ENCODE measurements at regions not wholly inside any gene's neighbourhood (a gene's known extent, or its start where the extent isn't known, plus 50 kb on each side); places are given as distances from the start of the nearest gene placed in this dataset.
A peak's percentile ranks its signal among the peaks of the same experiment; 100 is the strongest.

DNA sequence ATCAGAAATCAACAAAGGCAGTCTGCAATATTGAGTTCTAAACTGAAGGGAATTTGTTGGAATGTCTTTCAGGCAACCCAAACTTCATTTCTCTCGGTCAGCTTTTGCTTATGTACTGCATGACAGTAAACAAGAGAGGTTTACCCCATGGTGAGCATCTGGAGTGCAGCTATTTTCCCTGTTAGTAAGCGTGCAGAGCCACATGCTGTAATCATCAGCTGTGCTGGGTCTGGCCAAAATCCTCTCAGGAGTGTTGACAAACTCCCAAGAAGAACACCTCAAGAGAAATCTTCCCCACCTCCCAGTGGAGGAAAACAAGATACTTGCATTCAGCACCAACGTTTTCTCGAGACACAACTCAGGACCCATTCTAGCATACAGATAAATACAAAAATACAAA, 83.6 kb upstream of the ADAMTSL1 start:
- DNase-seq (ENCODE audit: low read depth): peak; percentile 22

GRCh38 chr9:18393340-18394130, 80.4 kb upstream of the ADAMTSL1 start:
- DNase-seq (ENCODE audit: low read depth): peak; percentile 96

DNA sequence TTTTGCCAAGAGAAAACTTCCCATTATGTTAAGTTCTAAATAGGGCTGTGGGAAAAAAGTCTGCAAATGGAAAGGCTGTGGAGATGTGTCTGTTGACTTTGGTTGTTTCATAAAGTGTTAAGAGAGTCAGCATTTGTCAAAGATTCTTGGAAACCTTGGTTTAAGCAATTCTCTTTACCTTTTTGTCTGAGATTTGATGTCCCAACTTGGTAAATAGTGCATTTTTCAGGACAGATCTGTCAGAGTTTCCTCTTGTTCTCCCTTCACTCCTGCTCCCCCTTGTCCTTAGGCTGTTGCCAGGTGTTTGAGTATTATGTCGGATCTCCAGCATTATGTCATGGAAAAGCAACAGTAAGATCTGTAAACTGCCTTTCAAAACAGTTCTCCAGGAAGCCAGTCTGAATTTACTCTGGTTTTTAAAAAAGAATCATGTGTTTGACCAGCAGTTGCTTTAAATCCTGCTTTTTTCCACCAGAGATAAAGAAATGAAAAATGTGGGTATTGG, 79.1 kb upstream of the ADAMTSL1 start:
- no peak for DNase-seq (ENCODE audit: low read depth)

DNA sequence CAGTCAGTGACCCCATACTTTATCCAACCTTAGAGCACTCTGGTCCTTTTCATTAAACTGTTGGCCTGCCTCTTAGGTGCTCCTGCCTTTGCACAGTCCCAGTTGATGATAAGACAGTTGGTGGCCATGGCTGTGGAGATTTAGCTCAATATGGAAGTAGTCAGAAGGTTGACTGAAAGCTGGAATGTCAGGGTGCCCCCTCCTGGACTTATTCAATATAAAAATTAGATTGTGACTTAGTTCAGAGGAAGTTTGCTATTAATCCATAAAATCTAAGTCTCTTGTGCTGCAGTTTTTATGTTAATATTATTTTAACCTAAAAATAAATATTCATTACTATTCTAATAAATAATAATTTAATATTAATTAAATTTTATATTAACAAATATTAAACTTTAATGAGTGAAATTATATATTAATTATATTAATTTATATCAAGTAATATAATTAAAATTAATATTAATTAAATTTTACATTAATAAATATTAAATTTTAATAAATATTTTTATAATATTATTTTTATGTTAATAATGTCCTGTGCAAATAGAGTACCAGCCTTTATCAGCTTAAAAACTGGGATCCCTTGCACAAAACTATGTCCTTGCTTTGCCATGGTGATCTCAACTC, 77.7 kb upstream of the ADAMTSL1 start:
- DNase-seq (ENCODE audit: low read depth): peak; percentile 47

- no peak for DNase-seq (ENCODE audit: low read depth)
These were observed 76.9 kb upstream of the ADAMTSL1 start for GRCh38 chr9:18397076-18397475.

DNA sequence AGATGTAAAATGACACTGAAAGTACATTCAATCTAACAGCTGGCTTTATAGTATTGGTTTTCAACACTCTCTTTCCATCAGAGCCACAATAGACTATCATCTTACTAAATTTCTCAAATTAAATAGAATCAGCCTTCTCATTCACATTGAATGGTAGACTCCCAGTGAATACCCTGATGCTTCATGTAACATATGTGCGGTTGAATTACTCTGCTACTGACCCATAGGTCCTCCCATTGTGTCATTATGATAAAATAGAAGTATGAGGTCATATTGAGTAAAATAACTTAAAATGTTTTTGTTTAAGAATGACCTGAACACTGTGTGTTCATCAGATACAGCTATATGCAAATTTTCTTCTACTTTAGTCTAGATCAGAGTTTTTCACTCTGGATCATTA, 75.9 kb upstream of the ADAMTSL1 start:
- no peak for DNase-seq (ENCODE audit: low read depth)

GRCh38 chr9:18404434-18405029, 69.4 kb upstream of the ADAMTSL1 start:
- no peak for DNase-seq (ENCODE audit: low read depth)

DNA sequence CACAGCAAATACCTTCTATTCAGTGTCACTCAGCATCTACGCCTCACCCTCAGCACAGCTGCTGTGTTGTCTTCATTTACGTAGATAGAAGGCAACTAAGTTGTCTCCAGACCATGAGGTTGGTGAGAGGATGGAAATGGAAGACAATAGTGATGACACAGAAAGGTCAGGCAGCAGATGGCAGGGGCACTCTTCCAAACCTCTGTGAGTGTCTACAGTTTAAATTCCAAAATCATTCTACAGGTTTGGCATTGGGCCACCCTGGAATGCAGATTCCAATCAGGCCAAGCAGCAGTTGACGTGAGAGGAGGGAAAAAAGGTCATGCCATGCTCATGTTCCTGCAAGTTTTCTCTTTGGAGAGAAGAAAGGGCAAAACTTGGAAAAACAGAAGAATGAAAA, 68.7 kb upstream of the ADAMTSL1 start:
- peak; percentile 89 for DNase-seq (ENCODE audit: low read depth)

- no peak for DNase-seq (ENCODE audit: low read depth)
These were observed 63.0 kb upstream of the ADAMTSL1 start for GRCh38 chr9:18410983-18411382.

- no peak for DNase-seq (ENCODE audit: low read depth)
These were observed 52.6 kb upstream of the ADAMTSL1 start for GRCh38 chr9:18421391-18421790.

- DNase-seq (ENCODE audit: low read depth): peak; percentile 70
These were observed 51.5 kb upstream of the ADAMTSL1 start for GRCh38 chr9:18422296-18423036.

- no peak for DNase-seq (ENCODE audit: low read depth)
These were observed 50.0 kb upstream of the ADAMTSL1 start for GRCh38 chr9:18423791-18424531.

Data from RPMI7951 (cell line).